GM19238 (cell line): ENCODE measurements at regions not wholly inside any gene's neighbourhood (a gene's known extent, or its start where the extent isn't known, plus 50 kb on each side); places are given as distances from the start of the nearest gene placed in this dataset.

ENCODE experiments used
- DNase-seq: peaks from one replicate; pipeline ENCODE4 v3.0.0; 2011; ENCODE audit warnings: low spot score; ENCODE audit not compliant: insufficient read length

GRCh38 chr12:34190054-34190453 lies 167.8 kb downstream of the ALG10 start:
- no peak for DNase-seq

GRCh38 chr12:34198924-34199323 lies 176.6 kb downstream of the ALG10 start:
- no peak for DNase-seq

- DNase-seq, result no peak
These were observed 181.7 kb downstream of the ALG10 start for GRCh38 chr12:34203866-34204620.

- DNase-seq, result no peak
These were observed 182.6 kb downstream of the ALG10 start for GRCh38 chr12:34204830-34205285.

- no peak for DNase-seq
These were observed 183.1 kb downstream of the ALG10 start for GRCh38 chr12:34205401-34205800.

- no peak for DNase-seq
These were observed 183.9 kb downstream of the ALG10 start for GRCh38 chr12:34206061-34206785.

GRCh38 chr12:34207858-34208257 lies 185.6 kb downstream of the ALG10 start:
- no peak for DNase-seq

- no peak for DNase-seq
These were observed 186.3 kb downstream of the ALG10 start for GRCh38 chr12:34208331-34209258.

GRCh38 chr12:34209259-34209835 lies 187.1 kb downstream of the ALG10 start:
- no peak for DNase-seq

GRCh38 chr12:34210183-34210582 lies 187.9 kb downstream of the ALG10 start:
- DNase-seq, result no peak

- DNase-seq, result no peak
These were observed 188.6 kb downstream of the ALG10 start for GRCh38 chr12:34210689-34211530.

GRCh38 chr12:34212651-34213050 lies 190.4 kb downstream of the ALG10 start:
- DNase-seq, result no peak

- DNase-seq, result no peak
These were observed 191.7 kb downstream of the ALG10 start for GRCh38 chr12:34214011-34214410.

GRCh38 chr12:34215213-34215892 lies 193.1 kb downstream of the ALG10 start:
- no peak for DNase-seq

GRCh38 chr12:34215893-34216285 lies 193.6 kb downstream of the ALG10 start:
- no peak for DNase-seq

- no peak for DNase-seq
These were observed 195.4 kb downstream of the ALG10 start for GRCh38 chr12:34217660-34218059.

- DNase-seq, result no peak
These were observed 196.1 kb downstream of the ALG10 start for GRCh38 chr12:34218193-34219045.

GRCh38 chr12:34219046-34219770 lies 196.9 kb downstream of the ALG10 start:
- DNase-seq, result no peak
